ENCODE measurements at regions not wholly inside any gene's neighbourhood (a gene's known extent, or its start where the extent isn't known, plus 50 kb on each side); places are given as distances from the start of the nearest gene placed in this dataset.

- TF ChIP-seq CTCF (conservative IDR thresholded peaks at IDR 0.05) = no peak
- TF ChIP-seq EZH2 (IDR thresholded peaks at IDR 0.05; ENCODE audit: low read depth) = no peak
Measured at GRCh38 chr5:85929713-85930112, 688.0 kb upstream of the COX7C start.
